ENCODE measurements at regions not wholly inside any gene's neighbourhood (a gene's known extent, or its start where the extent isn't known, plus 50 kb on each side); places are given as distances from the start of the nearest gene placed in this dataset.

DNA sequence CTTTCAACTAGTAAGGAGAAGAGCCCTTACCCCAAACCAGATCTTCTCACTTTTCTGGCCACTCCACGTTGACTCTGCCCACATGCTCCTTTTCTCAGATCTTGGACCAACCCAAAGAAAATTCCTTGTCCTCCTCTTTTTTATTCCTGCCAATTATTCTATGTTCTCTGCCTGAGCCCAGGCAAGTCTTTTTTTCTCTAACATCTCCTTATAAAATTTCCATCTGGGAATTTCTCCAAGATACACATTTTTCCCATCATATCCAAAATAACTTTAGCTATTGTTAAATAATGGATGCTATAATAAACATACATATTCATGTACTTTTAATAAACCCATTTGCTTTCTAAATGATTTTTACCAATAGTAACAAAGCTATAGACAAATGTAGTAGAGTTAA is 726.0 kb upstream of the ZNF385D start:
- DNase-seq (ENCODE audit: low spot score): no peak

DNA sequence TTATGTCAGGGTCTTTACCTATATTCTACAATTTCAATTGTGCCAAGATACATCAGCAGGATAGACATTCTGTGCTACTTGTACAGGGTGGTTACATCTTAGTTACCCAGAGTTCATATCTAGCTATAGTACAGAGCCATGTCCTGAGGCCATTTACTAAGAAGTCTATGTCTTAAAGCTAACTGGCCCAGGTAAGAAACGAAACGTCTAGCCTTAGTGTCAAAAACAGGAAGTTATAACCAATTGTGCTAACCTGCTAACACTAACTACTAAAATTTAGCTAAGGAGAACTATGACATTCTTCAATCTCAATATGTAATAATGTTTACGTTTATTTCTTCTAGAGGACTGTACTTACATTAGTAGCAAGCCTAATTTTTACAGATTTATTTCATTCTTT is 717.2 kb upstream of the UBE2E2 start:
- no peak for DNase-seq (ENCODE audit: low spot score)

DNA sequence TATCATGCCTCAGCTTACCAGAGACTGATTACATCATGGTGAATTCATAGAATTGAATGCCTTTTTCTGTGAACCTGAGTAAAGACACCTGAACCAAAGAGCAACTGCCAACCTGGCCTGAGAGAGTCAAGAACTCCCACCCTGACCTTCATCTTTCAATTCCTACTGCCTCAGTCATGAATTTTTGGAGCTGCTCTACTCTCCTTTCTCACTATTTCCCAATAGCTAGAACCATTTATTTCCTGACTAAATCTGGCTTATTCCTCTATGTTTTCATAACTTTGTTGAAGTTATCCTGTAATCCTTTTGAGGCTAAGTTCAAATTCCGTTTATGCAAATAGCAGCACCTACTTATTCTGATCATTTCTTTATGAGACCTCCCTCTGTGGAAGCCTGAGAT is 712.4 kb upstream of the UBE2E2 start:
- no peak for DNase-seq (ENCODE audit: low spot score)

DNA sequence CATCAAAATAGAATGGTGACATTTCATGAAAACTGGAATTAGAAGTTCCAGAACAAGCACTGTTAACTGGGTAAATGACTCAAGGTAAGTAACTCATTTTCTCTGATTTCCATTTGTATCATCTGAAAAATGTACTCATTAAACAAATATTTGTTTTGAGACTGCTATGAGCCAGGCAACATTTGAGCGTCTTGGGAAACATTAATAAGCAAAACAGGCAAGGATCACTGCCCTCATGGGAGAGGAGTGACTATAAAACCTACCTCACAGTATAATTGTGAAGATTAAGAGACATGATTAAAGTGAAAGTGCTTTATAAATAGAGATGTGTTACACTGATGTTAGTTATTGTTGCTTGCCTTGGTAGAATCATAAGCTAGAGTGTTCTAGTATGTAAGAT is 711.8 kb upstream of the UBE2E2 start:
- DNase-seq (ENCODE audit: low spot score): no peak

DNA sequence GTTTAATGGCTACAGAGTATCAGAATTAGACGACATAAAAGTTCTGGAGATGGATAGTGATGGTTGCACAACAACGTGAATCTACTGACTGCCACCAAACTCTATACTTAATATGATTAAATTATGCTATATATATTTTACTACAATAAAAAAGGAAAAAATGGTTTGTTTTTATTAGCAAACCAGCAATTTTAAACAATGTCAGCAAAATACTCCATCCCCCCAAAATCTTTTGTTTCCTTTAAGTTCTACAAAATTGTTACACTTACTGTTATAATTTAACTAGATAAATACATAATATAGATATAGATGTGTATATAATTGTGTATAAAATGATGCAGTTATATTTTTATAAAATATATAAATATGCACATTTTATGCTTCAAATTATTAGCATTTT is 710.8 kb upstream of the UBE2E2 start:
- no peak for DNase-seq (ENCODE audit: low spot score)

DNA sequence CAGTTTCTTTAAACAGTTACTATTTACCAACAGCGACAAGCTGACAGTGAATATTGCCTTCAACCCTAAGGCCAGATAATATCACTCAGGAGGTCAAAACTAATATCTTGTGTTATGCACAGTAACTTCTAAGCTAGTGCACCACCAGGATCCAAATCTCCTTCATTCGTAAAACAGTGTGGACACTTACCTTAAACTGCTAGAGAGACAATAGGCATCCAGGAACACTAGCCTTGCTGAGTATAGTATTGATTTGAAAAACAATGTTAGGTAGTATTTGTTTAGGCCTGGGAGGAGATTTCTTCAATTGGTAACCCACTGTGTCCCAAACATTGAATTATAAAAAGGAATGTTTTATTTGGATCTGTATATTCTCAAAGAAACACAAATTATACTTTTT is 707.9 kb upstream of the UBE2E2 start:
- no peak for DNase-seq (ENCODE audit: low spot score)

DNA sequence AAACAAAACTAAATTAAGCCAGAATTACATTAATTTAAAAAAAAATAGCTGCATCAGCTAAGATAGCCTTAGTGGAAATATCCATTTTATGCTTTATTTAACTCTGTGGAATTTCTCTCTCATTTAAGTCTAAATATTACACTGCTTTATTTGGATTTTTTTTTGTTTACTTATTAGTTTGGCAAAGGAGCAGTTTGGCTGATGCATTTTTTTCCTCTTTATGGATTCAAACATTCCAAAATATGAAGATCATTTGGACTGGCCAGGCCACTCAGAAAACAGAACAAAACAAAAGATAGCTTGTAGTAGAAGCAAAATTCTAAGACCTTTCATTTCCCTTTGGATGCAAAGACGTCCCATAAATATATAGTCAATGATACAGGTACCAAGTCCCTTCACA is 707.3 kb upstream of the UBE2E2 start:
- DNase-seq (ENCODE audit: low spot score): no peak

DNA sequence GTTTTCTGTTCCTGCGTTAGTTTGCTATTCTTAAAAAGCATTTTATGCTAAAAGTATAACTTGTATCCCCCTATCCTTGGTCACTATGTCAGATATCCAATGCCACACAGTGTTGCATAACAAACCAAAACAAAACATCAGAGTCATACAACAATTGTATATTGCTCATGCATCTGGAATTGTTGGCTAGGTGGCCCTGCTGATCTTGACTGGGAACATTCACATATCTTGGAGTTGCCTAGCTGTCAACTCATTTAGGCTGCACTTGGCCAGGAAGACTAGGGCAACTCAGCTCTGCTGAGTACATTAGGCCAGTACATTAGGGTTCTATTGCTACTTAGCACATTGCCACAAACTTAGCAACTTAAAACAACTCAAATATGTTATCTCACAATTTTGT is 706.5 kb upstream of the UBE2E2 start:
- no peak for DNase-seq (ENCODE audit: low spot score)

DNA sequence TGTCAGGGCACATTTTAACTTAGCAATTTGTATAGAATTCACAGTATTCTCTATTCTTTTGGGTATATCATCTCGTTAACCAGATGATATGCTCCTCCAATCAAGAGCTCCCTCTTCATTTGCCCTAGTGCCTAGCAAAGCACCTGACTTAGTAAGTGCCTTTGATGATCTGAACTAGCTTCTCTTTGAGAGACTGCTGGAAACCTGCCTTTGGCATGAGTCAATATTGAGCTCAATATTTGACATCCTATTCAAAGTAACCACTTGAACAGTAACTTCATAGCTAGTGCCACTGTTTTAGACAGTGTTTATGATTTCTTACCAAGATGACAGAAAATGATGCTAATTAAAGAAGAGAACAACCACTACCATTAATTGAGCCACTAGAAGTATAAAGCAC is 696.3 kb upstream of the UBE2E2 start:
- no peak for DNase-seq (ENCODE audit: low spot score)

DNA sequence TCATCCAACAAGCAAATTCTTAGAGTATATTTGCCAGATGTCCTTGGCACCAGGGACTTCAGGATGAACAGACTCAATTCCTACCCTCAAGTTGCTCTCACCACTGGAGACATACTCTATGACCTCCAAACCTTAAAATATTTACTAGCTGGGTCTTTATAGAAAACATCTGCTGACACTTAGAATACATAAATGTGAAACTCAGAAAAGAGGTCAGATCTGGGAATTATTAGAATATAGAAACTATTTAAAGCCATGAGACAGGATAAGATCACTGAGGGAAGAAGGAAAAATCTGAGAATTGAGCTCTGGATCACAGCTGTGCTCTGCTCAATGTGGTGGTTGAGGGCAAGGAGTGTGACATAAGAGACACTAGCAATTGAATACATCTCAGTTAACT is 695.4 kb upstream of the UBE2E2 start:
- DNase-seq (ENCODE audit: low spot score): no peak

DNA sequence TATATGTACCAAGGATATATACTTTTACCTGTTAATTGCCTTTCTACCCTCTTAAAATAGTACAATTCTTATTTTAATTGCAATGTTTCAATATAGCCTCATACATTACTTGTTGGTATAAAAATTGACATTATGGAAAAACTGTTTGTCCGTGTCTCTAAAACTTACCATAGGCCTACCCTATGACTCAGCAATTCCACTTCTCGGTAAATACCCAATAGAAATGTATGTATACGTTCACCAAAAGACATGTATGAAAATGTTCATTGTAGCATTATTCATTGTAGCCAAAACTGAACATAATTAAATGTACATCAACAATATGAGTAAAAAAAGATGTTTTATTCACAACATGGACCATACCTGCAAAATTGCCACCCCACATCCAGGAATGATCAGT is 679.2 kb upstream of the UBE2E2 start:
- no peak for DNase-seq (ENCODE audit: low spot score)

DNA sequence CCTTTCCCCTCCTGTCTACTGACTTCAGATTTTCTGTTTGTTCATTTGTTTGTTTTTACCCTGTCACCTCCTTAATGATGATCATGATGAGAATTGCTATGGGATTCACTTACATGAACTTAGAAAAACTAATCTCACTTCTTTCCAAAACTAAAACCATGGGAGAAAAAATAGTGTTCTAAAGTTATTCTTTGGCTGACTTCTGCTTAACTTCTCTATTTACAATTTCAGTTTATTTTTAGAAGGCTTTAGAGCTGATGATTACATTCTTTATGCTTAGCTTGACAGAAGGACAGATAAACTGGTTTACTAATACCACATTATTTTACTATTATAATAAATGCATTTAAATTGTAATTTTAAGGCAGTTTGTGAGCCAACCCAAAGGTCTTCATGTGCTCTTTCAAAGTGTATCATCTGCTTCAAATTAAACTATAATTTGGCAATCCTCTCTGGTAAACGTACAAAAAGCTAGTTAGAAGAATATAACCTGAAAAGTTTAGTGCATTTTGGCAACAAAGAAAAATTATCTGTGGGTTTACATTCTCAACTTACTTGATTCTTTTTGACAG is 676.8 kb upstream of the UBE2E2 start:
- DNase-seq (ENCODE audit: low spot score): no peak

DNA sequence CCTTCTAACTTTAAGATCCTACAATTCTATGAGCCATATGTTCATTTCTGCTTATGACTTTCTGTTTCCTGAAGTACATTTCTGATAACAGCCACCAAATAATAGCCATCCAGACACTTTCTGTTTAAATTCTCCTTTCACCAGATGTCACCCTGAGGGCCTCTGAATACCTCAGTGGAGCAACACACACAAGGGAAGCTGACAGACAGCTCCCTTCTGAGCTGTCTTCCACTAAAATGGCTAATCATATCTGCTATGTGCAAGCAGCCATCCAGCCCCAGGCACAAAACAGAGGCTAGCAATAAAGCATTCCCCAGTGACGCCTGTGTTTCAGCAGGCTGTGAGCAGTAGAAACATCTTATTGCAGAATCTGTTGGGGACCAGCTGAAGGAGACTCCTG is 666.6 kb upstream of the UBE2E2 start:
- no peak for DNase-seq (ENCODE audit: low spot score)

DNA sequence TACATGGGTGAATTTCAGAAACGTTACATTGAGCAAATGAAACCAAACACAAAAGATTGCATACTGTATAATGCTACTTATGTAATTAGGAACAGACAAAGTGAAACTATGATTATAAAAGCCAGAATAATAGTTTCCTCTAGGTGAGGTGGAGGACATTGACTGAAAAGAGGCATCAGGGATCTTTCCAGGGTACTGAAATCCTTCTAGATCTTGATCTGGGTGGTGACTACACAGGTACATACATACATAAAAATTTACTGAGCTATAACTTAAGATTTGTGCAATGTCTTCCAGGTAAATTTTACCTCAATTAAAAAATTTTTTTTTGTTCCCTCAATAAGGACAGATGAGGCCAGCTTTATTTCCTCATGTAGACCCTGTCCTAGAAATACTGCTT is 665.6 kb upstream of the UBE2E2 start:
- no peak for DNase-seq (ENCODE audit: low spot score)

DNA sequence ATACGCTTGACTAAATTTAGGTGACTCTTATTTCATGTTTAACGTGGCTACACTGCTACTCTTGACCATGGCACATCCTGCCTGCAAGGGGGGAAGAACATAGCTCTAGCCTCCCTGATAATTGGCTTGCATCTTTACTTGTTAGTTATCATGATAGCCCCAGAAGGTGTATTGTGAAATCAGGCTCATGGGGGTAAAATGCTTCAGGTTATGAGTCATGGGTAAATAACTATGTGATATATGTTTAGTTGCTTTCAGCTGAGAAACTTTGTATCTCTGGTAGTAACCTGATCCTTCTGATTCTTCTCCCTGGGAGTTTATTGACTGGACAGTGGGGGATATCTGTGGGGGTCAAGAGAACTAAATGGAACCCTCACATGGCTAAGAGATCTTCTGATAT is 660.8 kb upstream of the UBE2E2 start:
- DNase-seq (ENCODE audit: low spot score): no peak

DNA sequence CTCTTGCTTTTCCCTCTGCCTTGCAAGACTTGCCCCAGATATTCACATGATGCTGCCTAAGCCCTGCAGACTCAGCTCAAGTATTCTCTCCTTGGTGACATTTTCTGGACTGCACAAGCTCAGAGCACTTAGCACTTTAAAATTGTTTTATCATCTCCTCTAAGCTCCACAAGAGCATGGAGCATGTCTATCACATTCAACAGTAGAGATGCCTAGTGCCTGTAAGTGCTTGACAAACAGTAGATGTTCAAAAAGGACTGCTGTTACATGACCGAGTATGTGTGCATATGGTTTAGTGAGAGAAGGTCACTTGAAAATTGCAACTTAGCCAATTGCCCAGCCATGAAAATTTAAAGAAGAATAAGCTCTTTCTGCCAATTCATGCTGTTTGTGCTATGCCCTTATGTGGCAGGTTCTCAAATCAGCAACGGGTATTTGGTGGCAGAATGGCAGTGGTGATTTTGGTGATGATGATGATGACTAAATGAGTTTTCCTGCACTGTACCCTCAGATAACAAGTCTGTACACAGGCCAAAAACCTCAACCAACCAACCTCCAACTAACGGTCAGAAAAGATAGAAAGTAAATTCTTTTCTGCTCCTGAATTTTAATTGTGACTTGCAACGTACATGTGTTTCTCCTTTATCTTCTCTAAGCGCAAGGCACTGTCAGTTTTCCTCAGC is 647.2 kb upstream of the UBE2E2 start:
- DNase-seq (ENCODE audit: low spot score): no peak

DNA sequence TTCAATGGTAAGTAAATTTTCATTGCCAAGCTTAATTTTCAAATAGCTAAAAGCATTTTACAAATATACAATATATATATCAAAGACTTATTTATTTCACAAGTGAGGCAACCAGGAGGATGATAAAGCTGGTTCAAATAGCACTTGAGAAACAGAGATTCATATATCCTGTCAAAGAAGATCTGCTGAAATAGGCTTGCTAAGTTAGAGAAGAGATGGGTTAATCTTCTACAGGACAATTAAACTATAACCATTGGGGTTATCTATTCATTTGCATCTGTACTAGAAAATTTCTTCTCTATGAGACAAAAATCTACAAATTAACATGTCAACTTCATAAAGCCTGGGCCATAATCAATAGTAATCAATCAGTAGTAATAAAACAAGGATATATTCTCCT is 637.7 kb upstream of the UBE2E2 start:
- DNase-seq (ENCODE audit: low spot score): no peak

DNA sequence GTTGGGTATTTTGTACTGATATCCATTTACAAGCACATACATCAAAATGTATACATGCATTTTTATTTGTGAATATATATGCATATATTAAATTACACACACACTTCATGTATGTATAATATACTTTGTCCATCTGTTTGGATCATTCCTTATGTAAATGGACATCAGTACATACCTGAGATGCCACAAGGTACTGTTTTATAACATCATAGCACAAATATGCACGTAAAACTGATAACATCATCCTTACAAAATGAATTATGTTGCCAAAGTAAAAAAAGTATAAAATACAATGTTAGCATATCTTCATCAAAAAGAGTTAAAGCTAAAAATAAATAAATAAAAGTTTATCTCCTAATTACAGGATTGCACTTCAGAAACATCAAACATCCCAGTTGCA is 634.8 kb upstream of the UBE2E2 start:
- DNase-seq (ENCODE audit: low spot score): no peak

DNA sequence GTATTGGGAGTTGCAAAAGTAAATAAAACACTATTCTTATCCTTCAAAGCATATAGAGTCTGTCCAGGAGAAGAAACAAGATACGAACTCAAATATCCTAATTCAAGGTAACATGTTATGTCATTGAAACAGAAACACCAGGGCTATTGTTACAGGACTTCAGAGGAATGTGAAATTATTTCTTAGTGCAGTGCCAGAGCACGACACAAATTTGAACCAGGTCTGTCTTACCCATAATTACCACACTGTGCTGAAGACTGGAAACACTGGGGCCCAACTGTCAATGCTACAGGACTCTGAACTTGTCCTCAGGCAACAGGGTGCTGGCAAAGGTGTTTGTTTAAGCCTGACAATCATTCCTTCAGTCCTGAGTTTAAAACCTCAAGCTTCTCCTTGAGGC is 633.6 kb upstream of the UBE2E2 start:
- DNase-seq (ENCODE audit: low spot score): no peak

DNA sequence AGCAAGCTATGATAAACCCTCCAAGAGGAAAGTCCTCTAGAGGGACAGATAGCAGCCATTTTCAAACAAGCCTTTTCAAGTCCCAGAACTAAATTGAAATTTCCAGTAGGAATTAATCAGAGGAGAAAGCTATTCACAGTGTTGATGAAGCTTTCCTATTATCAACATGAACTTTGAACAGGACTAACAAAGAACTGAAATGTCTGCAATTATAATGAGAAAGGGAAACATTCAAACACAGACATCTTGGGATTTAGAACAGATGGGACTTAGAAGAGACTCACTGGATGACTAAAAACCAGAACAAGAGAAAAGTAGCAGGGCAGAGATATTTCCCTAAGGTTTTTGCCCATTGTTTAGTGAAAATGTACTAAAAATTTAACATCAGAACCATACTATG is 622.1 kb upstream of the UBE2E2 start:
- DNase-seq (ENCODE audit: low spot score): no peak

DNA sequence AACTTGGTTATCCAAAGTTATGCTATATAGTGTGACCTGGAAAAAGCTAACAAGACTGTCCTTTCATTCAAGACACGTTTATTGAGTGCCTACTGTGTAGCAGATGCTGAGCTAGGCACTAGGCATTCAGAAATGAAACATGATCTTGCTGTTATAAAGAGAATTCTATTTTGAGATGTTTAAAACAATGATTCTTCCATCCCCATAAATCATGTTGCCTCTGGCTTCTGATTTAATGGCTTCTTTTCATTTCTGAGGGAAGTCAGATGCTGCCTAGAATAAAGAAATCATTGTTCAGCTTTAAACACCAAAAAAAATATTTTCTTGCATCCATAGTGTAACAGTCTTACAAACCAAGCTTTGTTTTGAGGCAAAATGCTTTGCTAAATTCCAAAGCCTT is 620.9 kb upstream of the UBE2E2 start:
- no peak for DNase-seq (ENCODE audit: low spot score)

DNA sequence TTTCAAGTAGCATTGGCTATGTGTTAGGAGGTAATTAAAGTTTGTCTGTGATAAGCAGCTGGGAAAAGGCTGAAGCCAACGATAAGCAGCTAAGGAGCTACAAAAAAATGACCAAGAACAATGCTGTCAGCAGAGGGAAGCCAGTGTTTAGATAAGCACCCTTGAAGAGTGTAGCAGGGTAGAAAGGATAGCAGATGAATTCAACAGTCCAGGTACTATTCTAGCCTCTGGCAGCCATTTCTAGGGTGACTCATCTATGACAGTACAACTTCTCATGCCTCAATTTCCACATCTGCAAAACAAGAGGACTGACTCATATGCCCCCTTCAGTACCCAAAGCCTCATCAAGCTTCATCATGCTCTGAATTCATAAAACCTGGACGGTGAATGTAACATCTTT is 617.6 kb upstream of the UBE2E2 start:
- DNase-seq (ENCODE audit: low spot score): no peak

DNA sequence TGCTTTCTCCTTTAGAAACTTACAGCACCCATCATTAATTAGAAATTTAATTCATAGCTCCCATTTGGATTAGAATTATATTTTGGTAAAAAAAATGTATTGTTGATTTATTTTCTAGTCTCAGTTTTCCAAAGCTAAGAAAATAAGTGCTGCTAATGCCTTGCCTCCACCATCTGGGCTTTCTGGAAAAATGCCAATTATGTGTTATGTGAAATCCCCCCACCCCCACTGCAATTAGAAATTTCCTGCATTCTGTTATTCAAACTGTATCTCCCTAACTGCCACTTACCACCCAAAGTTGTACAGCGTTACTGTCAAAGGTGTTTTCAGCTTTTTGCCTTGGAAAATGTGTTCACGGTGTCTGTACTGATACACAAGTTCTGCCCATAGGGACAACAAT is 617.2 kb upstream of the UBE2E2 start:
- DNase-seq (ENCODE audit: low spot score): no peak

DNA sequence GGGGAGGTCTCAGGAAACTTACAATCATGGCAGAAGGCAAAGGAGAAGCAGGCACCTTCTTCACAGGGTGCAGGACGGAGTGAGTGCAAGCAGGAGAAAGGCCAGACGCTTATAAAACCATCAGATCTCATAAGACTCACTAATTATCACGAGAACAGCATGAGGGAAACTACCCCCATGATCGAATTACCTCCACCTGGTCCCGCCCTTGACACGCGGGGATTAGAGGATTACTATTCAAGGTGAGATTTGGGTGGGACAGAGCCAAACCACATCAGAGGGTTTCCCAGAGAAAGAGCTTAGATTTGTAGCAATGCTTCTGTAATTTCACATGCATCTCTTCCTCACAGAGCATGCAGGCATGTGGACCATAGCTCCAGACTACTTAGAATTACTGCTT is 615.7 kb upstream of the UBE2E2 start:
- DNase-seq (ENCODE audit: low spot score): no peak

DNA sequence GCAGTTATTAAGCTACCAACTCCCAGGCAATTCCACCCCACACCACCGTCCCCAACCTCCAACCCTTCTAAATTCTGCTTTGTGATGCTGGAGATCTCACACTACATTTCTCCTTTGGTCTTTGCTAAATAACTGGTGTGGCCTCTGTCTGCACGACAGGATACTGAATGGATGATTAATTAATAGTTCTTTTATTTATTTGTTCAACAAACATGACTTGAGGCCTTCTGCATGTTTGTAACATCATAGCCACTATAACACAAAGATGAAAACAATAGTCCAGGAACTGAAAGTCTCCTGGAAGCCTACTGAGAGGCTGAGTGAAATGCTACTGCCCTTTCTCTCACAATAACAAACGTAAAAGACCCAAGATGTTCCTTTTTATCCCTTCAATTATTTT is 609.5 kb upstream of the UBE2E2 start:
- no peak for DNase-seq (ENCODE audit: low spot score)
